Prostate gland (tissue), 2 donors: ENCODE measurements at regions not wholly inside any gene's neighbourhood (a gene's known extent, or its start where the extent isn't known, plus 50 kb on each side); places are given as distances from the start of the nearest gene placed in this dataset.

ENCODE experiments used
- CTCF ChIP-seq, 4 experiments: fragments of 200-600 bp in 2 of 4; fragments of 450-650 bp in 2 of 4; sonication (generic) in 2 of 4; IDR thresholded peaks; 1 replicate in 3 of 4; 2 replicates in 1 of 4; pipeline ENCODE4 v1.5.1; 2016 to 2019; ENCODE audit warnings: antibody characterized with exemption in 4 of 4, mild to moderate bottlenecking in 2 of 4, moderate library complexity in 2 of 4
- POLR2AphosphoS5 ChIP-seq: sonication (generic); formaldehyde crosslinking; IDR thresholded peaks from one replicate; pipeline ENCODE4 v1.6.1; 2017; ENCODE audit warnings: antibody characterized with exemption

GRCh38 chr10:88122576-88122975 is 259.2 kb downstream of the PTEN start:
- TF ChIP-seq CTCF (IDR thresholded peaks at IDR 0.05) (no peak), POLR2AphosphoS5 (no peak)
